ENCODE measurements at regions not wholly inside any gene's neighbourhood (a gene's known extent, or its start where the extent isn't known, plus 50 kb on each side); places are given as distances from the start of the nearest gene placed in this dataset.
A peak's percentile ranks its signal among the peaks of the same experiment; 100 is the strongest.

DNA sequence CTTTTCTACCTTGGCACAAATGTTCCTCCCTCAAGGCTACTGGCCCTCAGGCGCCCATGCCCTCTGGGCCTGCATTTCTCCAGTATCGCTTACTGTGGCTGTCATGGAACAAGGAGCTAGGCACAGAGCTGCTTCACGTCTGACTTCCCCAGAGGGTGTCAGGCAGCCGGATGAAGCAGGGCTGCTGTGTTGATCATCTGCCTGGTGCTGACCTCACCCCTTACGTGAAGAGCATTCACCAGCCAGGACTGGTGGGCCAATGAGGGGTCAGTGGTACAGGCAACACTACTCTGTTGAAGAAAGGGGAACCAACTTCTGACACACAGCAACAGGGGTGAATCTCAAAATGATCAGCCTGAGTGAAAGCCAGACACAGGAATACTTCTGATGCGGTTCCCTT, 215.5 kb upstream of the GALNT2 start:
- 88 to 93% (median 91%) methylated on average over 5 to 6 of the region's 6 CpGs for WGBS, 4 donors
- intact Hi-C loops (cut with DNase I) = no loop called here
- Histone ChIP-seq H3K4me3 (no peak overlapping the region), H3K4me1 (replicated peaks in 1 of 2) (no peaks in the 10 kb centered on the region), H3K27ac (no peak overlapping the region), H3K36me3 (replicated peaks in 1 of 2) (no peaks in the 10 kb centered on the region), H3K27me3 (no peaks in the 10 kb centered on the region), H3K9me3 (replicated peaks in 1 of 3) (no peaks in the 10 kb centered on the region)
- no peak for DNase-seq
- TF ChIP-seq, protein P1, sequence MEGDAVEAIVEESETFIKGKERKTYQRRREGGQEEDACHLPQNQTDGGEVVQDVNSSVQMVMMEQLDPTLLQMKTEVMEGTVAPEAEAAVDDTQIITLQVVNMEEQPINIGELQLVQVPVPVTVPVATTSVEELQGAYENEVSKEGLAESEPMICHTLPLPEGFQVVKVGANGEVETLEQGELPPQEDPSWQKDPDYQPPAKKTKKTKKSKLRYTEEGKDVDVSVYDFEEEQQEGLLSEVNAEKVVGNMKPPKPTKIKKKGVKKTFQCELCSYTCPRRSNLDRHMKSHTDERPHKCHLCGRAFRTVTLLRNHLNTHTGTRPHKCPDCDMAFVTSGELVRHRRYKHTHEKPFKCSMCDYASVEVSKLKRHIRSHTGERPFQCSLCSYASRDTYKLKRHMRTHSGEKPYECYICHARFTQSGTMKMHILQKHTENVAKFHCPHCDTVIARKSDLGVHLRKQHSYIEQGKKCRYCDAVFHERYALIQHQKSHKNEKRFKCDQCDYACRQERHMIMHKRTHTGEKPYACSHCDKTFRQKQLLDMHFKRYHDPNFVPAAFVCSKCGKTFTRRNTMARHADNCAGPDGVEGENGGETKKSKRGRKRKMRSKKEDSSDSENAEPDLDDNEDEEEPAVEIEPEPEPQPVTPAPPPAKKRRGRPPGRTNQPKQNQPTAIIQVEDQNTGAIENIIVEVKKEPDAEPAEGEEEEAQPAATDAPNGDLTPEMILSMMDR (IDR thresholded peaks at IDR 0.05) = no peak
- TF ChIP-seq POLR2A (IDR thresholded peaks at IDR 0.05) = no peak

DNA sequence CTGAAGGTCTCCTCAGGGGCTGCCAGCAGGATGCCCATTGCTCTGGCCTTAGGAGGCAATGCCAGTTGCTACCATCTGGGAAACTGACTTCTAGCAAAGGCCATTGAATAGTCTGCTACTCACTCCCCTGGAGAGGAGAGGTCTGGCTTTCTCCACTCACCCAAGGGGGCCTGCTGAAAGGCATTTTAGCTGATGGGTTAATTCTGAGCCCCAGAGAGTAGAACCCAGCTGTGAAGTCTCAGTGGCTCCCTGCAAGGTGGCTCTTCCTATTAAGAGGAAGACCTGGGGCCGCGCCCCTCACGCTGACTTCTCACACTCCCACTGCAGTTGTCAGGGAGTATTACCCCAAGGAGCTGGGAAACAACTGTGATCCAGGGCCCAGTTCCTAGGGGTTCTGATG, 213.3 kb upstream of the GALNT2 start:
- Histone ChIP-seq H3K27ac (no peak overlapping the region), H3K27me3 (no peaks in the 10 kb centered on the region), H3K4me3 (no peak overlapping the region), H3K9me3 (replicated peaks in 1 of 3) (no peaks in the 10 kb centered on the region), H3K4me1 (replicated peaks in 1 of 2) (no peaks in the 10 kb centered on the region), H3K36me3 (replicated peaks in 1 of 2) (no peaks in the 10 kb centered on the region)
- WGBS, 4 donors = 81 to 100% (median 93%) methylated on average over 3 of the region's 3 CpGs
- intact Hi-C loops (cut with DNase I) = no loop called here
- TF ChIP-seq, protein P1 (IDR thresholded peaks at IDR 0.05) = no peak
- TF ChIP-seq POLR2A (IDR thresholded peaks at IDR 0.05) = no peak
- DNase-seq = no peak

DNA sequence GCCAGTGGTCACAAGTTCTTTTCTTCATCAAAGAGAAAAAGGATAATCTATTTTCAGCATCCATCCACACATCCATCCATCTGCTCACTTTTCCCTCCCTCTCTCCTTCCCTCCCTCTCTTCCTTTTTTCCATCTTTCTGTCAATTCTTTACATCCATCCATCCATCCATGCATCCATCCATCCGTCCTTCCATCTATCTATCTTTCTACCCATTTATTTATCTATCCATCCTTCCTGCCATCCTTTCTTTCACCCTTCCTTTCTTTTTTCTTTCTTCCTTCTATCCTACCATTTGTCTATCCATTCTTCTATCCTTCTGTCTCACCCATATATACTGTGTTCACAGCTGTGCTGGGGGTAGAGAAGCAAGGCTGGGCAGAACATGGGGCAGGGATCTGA, 212.4 kb upstream of the GALNT2 start:
- H3K27ac ChIP-seq = no peak overlapping the region
- 87 to 100% (median 93%) methylated on average over 1 of the region's 1 CpG for WGBS, 4 donors
- intact Hi-C loops (cut with DNase I) = no loop called here
- DNase-seq = no peak
- H3K27me3 ChIP-seq = no peaks in the 10 kb centered on the region
- no peaks in the 10 kb centered on the region for H3K4me1 ChIP-seq (replicated peaks in 1 of 2)
- TF ChIP-seq POLR2A (IDR thresholded peaks at IDR 0.05) = no peak
- TF ChIP-seq, protein P1 (IDR thresholded peaks at IDR 0.05) = no peak
- H3K9me3 ChIP-seq (replicated peaks in 1 of 3) = no peaks in the 10 kb centered on the region
- H3K4me3 ChIP-seq = no peak overlapping the region
- no peaks in the 10 kb centered on the region for H3K36me3 ChIP-seq (replicated peaks in 1 of 2)

DNA sequence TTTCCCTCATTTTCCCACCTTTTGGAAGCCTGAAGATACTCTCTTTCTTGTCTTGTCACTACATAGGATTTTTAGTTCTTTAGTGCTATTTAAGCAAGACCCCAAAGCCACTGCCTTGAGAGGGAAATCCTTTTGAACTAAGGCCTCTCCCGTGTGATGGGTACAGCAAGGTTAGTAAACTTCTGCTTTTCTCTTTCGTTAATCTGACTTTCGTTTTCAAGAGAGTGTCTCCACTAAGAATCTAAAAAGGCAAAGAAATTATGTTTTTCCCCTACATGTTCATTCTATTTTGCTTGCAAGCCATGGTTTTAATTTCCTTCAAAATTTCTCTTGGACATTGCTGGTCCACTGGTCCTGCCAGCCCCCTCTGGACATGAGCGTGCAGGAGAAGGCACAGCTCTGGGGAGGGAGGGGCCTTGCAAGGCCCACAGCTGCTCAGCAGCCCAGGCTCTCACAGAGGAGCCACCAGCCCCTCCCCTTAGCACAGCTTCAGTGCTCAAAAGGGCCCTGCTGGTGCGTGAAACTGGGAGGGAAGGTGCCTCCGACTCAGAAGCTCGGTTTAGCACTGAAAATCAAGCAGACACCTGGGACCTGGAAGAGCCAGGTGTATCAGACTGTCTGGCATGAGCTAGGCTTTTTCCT, 210.9 kb upstream of the GALNT2 start:
- H3K4me3 ChIP-seq = peak overlapping the region in 1 of 4 donors; percentile 32
- H3K27me3 ChIP-seq = no peaks in the 10 kb centered on the region
- DNase-seq = no peak
- no peaks in the 10 kb centered on the region for H3K4me1 ChIP-seq (replicated peaks in 1 of 2)
- H3K27ac ChIP-seq = no peak overlapping the region
- H3K9me3 ChIP-seq (replicated peaks in 1 of 3) = no peaks in the 10 kb centered on the region
- TF ChIP-seq POLR2A (IDR thresholded peaks at IDR 0.05) = no peak
- TF ChIP-seq, protein P1 (IDR thresholded peaks at IDR 0.05) = no peak
- intact Hi-C loops (cut with DNase I) = no loop called here
- H3K36me3 ChIP-seq (replicated peaks in 1 of 2) = no peaks in the 10 kb centered on the region
- WGBS, 4 donors = 71 to 75% (median 71%) methylated on average over 7 of the region's 7 CpGs
